ENCODE measurements at regions not wholly inside any gene's neighbourhood (a gene's known extent, or its start where the extent isn't known, plus 50 kb on each side); places are given as distances from the start of the nearest gene placed in this dataset.

DNA sequence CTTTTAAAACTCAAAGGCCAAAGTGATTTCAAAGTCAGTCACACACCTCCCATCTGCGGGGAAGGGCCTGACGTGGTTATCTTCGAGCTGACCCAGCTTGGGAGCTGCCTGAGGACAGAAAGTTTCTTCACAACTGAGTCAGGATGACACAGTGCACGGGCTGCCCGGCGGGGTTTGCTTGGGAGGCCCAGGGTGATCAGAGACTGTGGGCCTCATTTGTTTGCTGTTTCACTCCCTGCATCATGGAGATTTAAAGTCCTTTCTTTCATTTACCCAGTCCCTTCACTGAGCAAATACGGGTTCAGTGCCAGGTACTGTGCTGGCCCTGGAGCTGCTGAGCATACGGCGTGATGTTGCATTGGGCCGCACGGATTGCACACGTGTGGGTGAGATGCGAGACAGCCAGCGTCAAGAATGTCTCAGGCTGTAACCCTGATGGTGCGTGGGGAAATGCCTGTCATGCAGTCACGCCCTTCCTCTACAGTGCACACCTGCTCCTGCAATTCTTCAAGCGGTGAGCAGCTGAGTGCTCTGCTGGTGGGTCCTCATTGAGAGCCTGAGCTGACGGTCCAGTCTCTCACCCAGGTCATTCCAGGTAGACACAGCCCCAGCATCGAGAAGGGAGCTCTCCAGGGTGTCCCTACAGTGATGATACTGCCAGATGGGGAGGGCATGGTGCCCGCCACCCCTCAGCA, 82.7 kb upstream of the PMEPA1 start:
- ChIA-PET CTCF (no interaction called here), POLR2A (no interaction called here), RAD21 (ENCODE audit: low non-redundant PET in 1 of 2, low total read pairs in 2 of 2, uncharacterized antibody in 2 of 2, unreplicated experiment in 2 of 2) (no interaction called here)
- Histone ChIP-seq H3K27me3 (ENCODE audit: insufficient read depth, low read length) (0 out of 2 replicates have a peak, but pooled peaks cover 13% of the 10 kb centered on the region), H3K9me2 (ENCODE audit: insufficient read depth) (no peaks in the 10 kb centered on the region), H3K79me2 (ENCODE audit: insufficient read depth, low read length) (no peaks in the 10 kb centered on the region), H2AFZ (ENCODE audit: low read depth, low read length, poor library complexity, severe bottlenecking) (no peak overlapping the region), H3K9ac (ENCODE audit: low read length) (no peak overlapping the region), H3K27ac (ENCODE audit: low read depth, low read length) (no peak overlapping the region), H3K36me3 (ENCODE audit: control insufficient read depth in 1 of 2, insufficient read depth in 2 of 2, low read length in 2 of 2) (no peaks in the 10 kb centered on the region), H3K4me1 (ENCODE audit: control insufficient read depth in 1 of 2, insufficient read depth in 2 of 2, low read length in 2 of 2) (no peaks in the 10 kb centered on the region; a peak in 1 of 4 replicates), H3K9me3 (ENCODE audit: control insufficient read depth in 1 of 2, insufficient read depth in 1 of 2, low read depth in 1 of 2, low read length in 2 of 2) (no peaks in the 10 kb centered on the region), H4K20me1 (ENCODE audit: insufficient read depth) (no peaks in the 10 kb centered on the region), H3K4me3 (replicated peaks in 1 of 2; ENCODE audit: low read depth in 1 of 2, low read length in 2 of 2) (no peak overlapping the region), H3K4me2 (ENCODE audit: low read length) (no peak overlapping the region)
- ATAC-seq (no peak), DNase-seq (ENCODE audit: low read depth, low spot score) (no peak)
- TF ChIP-seq CBX3 (IDR thresholded peaks at IDR 0.05; ENCODE audit: low read depth): no peak
- TF ChIP-seq, protein P1, sequence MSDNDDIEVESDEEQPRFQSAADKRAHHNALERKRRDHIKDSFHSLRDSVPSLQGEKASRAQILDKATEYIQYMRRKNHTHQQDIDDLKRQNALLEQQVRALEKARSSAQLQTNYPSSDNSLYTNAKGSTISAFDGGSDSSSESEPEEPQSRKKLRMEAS (IDR thresholded peaks at IDR 0.05): no peak
- TF ChIP-seq, protein P2, sequence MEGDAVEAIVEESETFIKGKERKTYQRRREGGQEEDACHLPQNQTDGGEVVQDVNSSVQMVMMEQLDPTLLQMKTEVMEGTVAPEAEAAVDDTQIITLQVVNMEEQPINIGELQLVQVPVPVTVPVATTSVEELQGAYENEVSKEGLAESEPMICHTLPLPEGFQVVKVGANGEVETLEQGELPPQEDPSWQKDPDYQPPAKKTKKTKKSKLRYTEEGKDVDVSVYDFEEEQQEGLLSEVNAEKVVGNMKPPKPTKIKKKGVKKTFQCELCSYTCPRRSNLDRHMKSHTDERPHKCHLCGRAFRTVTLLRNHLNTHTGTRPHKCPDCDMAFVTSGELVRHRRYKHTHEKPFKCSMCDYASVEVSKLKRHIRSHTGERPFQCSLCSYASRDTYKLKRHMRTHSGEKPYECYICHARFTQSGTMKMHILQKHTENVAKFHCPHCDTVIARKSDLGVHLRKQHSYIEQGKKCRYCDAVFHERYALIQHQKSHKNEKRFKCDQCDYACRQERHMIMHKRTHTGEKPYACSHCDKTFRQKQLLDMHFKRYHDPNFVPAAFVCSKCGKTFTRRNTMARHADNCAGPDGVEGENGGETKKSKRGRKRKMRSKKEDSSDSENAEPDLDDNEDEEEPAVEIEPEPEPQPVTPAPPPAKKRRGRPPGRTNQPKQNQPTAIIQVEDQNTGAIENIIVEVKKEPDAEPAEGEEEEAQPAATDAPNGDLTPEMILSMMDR (IDR thresholded peaks at IDR 0.05 in 2 of 3, conservative IDR thresholded peaks at IDR 0.05 in 1 of 3; ENCODE audit: borderline replicate concordance in 1 of 3, insufficient read depth in 1 of 3, low read depth in 2 of 3, low read length in 2 of 3): no peak
- TF ChIP-seq ZFX (IDR thresholded peaks at IDR 0.05): no peak
- no peak for TF ChIP-seq YY1 (IDR thresholded peaks at IDR 0.05; ENCODE audit: extremely low read depth, insufficient replicate concordance, low read depth, low read length)
- intact Hi-C loops (cut with micrococcal nuclease): no loop called here
- no TSS peak for BruUV-seq (replicated peaks)

DNA sequence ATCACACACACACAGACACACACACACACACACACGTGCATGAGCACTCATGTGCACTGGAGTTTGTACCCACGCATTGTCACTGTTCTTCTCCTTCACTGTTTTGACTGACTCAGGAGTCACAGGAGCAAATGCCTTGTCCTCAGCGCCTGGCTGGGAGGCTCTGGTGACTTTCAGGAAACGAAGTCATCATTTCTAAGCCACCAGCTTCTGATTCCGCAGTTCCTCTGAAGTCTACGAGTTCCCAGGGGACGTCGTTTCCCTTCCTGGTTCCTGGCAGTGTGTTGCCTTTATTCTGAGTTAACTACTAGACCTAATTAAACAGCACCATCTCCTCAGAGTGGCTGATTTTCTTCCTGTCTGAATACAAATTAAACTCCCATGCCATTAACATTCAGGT, 82.2 kb upstream of the PMEPA1 start:
- Histone ChIP-seq H3K79me2 (ENCODE audit: insufficient read depth, low read length) (no peaks in the 10 kb centered on the region), H2AFZ (ENCODE audit: low read depth, low read length, poor library complexity, severe bottlenecking) (no peak overlapping the region), H3K27me3 (ENCODE audit: insufficient read depth, low read length) (0 out of 2 replicates have a peak, but pooled peaks cover 13% of the 10 kb centered on the region), H3K9me2 (ENCODE audit: insufficient read depth) (no peaks in the 10 kb centered on the region), H3K4me3 (replicated peaks in 1 of 2; ENCODE audit: low read depth in 1 of 2, low read length in 2 of 2) (no peak overlapping the region), H3K9ac (ENCODE audit: low read length) (no peak overlapping the region), H4K20me1 (ENCODE audit: insufficient read depth) (no peaks in the 10 kb centered on the region), H3K27ac (ENCODE audit: low read depth, low read length) (no peak overlapping the region), H3K4me2 (ENCODE audit: low read length) (no peak overlapping the region), H3K4me1 (ENCODE audit: control insufficient read depth in 1 of 2, insufficient read depth in 2 of 2, low read length in 2 of 2) (no peaks in the 10 kb centered on the region; a peak in 1 of 4 replicates), H3K9me3 (ENCODE audit: control insufficient read depth in 1 of 2, insufficient read depth in 1 of 2, low read depth in 1 of 2, low read length in 2 of 2) (no peaks in the 10 kb centered on the region), H3K36me3 (ENCODE audit: control insufficient read depth in 1 of 2, insufficient read depth in 2 of 2, low read length in 2 of 2) (no peaks in the 10 kb centered on the region)
- POLR2A ChIA-PET: no interaction called here
- RAD21 ChIA-PET (ENCODE audit: low non-redundant PET in 1 of 2, low total read pairs in 2 of 2, uncharacterized antibody in 2 of 2, unreplicated experiment in 2 of 2): no interaction called here
- CTCF ChIA-PET: no interaction called here
- intact Hi-C loops (cut with micrococcal nuclease): no loop called here
- ATAC-seq (no peak), DNase-seq (ENCODE audit: low read depth, low spot score) (no peak)
- BruUV-seq (replicated peaks): no TSS peak
- no peak for TF ChIP-seq CBX3 (IDR thresholded peaks at IDR 0.05; ENCODE audit: low read depth)
- no peak for TF ChIP-seq POLR2AphosphoS5 (IDR thresholded peaks at IDR 0.05; ENCODE audit: low read depth, low read length)
- TF ChIP-seq RAD21 (IDR thresholded peaks at IDR 0.05; ENCODE audit: low read depth): no peak
- TF ChIP-seq FOSL1 (IDR thresholded peaks at IDR 0.05; ENCODE audit: low read depth): no peak
- TF ChIP-seq CEBPB (IDR thresholded peaks at IDR 0.05; ENCODE audit: low read depth): no peak
- no peak for TF ChIP-seq ELF1 (IDR thresholded peaks at IDR 0.05; ENCODE audit: borderline replicate concordance, low read depth)
- no peak for TF ChIP-seq ZFX (IDR thresholded peaks at IDR 0.05)
- no peak for TF ChIP-seq SRF (IDR thresholded peaks at IDR 0.05; ENCODE audit: low read depth)
- TF ChIP-seq ZNF274 (IDR thresholded peaks at IDR 0.05; ENCODE audit: low read depth, low read length): no peak
- TF ChIP-seq, protein P1 (IDR thresholded peaks at IDR 0.05): no peak
- no peak for TF ChIP-seq EZH2phosphoT487 (IDR thresholded peaks at IDR 0.05; ENCODE audit: borderline replicate concordance)
- TF ChIP-seq POLR2A (IDR thresholded peaks at IDR 0.05; ENCODE audit: borderline replicate concordance, extremely low read depth, insufficient read depth, insufficient read length): no peak
- TF ChIP-seq, protein P3, sequence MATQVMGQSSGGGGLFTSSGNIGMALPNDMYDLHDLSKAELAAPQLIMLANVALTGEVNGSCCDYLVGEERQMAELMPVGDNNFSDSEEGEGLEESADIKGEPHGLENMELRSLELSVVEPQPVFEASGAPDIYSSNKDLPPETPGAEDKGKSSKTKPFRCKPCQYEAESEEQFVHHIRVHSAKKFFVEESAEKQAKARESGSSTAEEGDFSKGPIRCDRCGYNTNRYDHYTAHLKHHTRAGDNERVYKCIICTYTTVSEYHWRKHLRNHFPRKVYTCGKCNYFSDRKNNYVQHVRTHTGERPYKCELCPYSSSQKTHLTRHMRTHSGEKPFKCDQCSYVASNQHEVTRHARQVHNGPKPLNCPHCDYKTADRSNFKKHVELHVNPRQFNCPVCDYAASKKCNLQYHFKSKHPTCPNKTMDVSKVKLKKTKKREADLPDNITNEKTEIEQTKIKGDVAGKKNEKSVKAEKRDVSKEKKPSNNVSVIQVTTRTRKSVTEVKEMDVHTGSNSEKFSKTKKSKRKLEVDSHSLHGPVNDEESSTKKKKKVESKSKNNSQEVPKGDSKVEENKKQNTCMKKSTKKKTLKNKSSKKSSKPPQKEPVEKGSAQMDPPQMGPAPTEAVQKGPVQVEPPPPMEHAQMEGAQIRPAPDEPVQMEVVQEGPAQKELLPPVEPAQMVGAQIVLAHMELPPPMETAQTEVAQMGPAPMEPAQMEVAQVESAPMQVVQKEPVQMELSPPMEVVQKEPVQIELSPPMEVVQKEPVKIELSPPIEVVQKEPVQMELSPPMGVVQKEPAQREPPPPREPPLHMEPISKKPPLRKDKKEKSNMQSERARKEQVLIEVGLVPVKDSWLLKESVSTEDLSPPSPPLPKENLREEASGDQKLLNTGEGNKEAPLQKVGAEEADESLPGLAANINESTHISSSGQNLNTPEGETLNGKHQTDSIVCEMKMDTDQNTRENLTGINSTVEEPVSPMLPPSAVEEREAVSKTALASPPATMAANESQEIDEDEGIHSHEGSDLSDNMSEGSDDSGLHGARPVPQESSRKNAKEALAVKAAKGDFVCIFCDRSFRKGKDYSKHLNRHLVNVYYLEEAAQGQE (IDR thresholded peaks at IDR 0.05; ENCODE audit: low read depth): no peak

Data from HCT116 (cell line).